ENCODE measurements at regions not wholly inside any gene's neighbourhood (a gene's known extent, or its start where the extent isn't known, plus 50 kb on each side); places are given as distances from the start of the nearest gene placed in this dataset.

GRCh38 chr1:238895911-238896310, 490.5 kb upstream of the CHRM3 start:
- DNase-seq: no peak

- no peak for DNase-seq
Observed at GRCh38 chr1:238892612-238893011, 493.8 kb upstream of the CHRM3 start.

GRCh38 chr1:238861342-238862066, 524.9 kb upstream of the CHRM3 start:
- DNase-seq: no peak

- no peak for DNase-seq
Observed at GRCh38 chr1:238833919-238834318, 552.4 kb upstream of the CHRM3 start.

GRCh38 chr1:238832106-238832505, 554.3 kb upstream of the CHRM3 start:
- DNase-seq: no peak

- no peak for DNase-seq
Observed at GRCh38 chr1:238830036-238830611, 556.2 kb upstream of the CHRM3 start.

- no peak for DNase-seq
Observed at GRCh38 chr1:238826891-238827290, 559.5 kb upstream of the CHRM3 start.

GRCh38 chr1:238823416-238823815, 563.0 kb upstream of the CHRM3 start:
- no peak for DNase-seq

GRCh38 chr1:238811211-238811879, 575.0 kb upstream of the CHRM3 start:
- no peak for DNase-seq

- no peak for DNase-seq
Observed at GRCh38 chr1:238790882-238791281, 595.5 kb upstream of the CHRM3 start.

GRCh38 chr1:238789916-238790667, 596.3 kb upstream of the CHRM3 start:
- DNase-seq: no peak

GRCh38 chr1:238787471-238787870, 598.9 kb upstream of the CHRM3 start:
- no peak for DNase-seq

- no peak for DNase-seq
Observed at GRCh38 chr1:238783633-238784032, 602.7 kb upstream of the CHRM3 start.

GRCh38 chr1:238779716-238780115, 606.7 kb upstream of the CHRM3 start:
- peak; percentile 1 for DNase-seq

- peak; percentile 12 for DNase-seq
Observed at GRCh38 chr1:238778113-238778512, 608.3 kb upstream of the CHRM3 start.

- DNase-seq: peak; percentile 31
Observed at GRCh38 chr1:238777551-238777950, 608.8 kb upstream of the CHRM3 start.

- DNase-seq: no peak
Observed at GRCh38 chr1:238776126-238776525, 610.2 kb upstream of the CHRM3 start.

GRCh38 chr1:238772322-238772721, 614.0 kb upstream of the CHRM3 start:
- peak; percentile 60 for DNase-seq

GRCh38 chr1:238767321-238767720, 619.0 kb upstream of the CHRM3 start:
- DNase-seq: no peak

GRCh38 chr1:238764779-238765178, 621.6 kb upstream of the CHRM3 start:
- DNase-seq: no peak

GRCh38 chr1:238753252-238753651, 633.1 kb upstream of the CHRM3 start:
- DNase-seq: no peak

GRCh38 chr1:238752327-238752726, 634.0 kb upstream of the CHRM3 start:
- peak; percentile 7 for DNase-seq

GRCh38 chr1:238745069-238745468, 641.3 kb upstream of the CHRM3 start:
- no peak for DNase-seq

Data from fibroblast of skin of back (primary cell).